Astrocyte (in vitro differentiated cells and primary cell): ENCODE measurements at regions not wholly inside any gene's neighbourhood (a gene's known extent, or its start where the extent isn't known, plus 50 kb on each side); places are given as distances from the start of the nearest gene placed in this dataset.

ENCODE experiments used
- EZH2 ChIP-seq: IDR thresholded peaks from 2 replicates; pipeline ENCODE4 v1.6.1; 2012; ENCODE audit warnings: mild to moderate bottlenecking, low read length, inconsistent platforms; ENCODE audit not compliant: insufficient read depth
- TF ChIP-seq, protein P1 (sequence below): IDR thresholded peaks from 2 replicates; pipeline ENCODE4 v1.5.1; 2011; ENCODE audit warnings: low read depth, mild to moderate bottlenecking, inconsistent platforms, low read length, moderate library complexity; ENCODE audit not compliant: insufficient read depth

DNA sequence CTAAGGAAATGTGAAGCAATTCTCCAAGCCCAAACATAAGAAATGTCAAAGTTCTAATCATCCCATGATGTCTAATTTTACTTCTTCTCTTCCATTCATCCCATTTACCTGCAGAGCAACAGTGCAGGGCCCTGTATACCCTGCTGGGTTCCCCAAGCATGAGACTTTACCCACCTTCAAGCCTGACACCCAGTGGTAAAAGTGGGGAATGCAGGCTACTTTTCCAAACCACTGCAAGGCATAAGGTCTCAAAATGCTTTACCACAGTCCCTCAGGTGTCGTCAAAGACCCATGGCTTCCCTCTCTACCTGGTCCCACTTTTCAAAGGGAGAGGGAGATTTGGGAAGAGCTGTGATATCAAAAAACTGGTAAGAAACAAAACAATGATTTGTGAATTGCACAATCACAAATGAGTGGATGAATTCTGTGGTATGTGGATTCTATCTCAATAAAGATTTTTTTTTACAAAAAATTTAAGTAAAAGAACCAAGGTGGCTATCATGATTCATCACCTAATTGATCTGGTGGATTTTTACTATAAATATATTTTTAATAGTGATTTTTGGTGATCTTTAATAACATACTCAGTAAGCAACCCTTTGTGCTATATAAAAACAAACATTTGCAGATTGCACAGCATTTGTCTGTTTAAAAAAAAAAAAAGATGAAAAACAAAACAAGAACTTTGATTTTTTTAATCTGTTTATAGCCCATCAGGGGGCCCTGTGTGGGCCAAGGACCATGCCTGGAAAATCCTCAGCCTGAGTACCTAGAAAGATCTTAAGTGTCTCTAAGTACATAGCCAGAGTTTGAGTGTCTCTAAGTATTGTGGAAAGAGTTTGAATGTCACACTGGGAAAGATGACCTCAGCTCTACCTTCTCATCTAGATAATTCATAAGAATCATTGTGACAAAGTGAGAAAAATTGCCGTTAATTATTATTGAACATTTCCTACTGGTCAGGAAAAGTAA is 73.1 kb upstream of the GJB5 start:
- no peak for TF ChIP-seq EZH2
- TF ChIP-seq, protein P1, sequence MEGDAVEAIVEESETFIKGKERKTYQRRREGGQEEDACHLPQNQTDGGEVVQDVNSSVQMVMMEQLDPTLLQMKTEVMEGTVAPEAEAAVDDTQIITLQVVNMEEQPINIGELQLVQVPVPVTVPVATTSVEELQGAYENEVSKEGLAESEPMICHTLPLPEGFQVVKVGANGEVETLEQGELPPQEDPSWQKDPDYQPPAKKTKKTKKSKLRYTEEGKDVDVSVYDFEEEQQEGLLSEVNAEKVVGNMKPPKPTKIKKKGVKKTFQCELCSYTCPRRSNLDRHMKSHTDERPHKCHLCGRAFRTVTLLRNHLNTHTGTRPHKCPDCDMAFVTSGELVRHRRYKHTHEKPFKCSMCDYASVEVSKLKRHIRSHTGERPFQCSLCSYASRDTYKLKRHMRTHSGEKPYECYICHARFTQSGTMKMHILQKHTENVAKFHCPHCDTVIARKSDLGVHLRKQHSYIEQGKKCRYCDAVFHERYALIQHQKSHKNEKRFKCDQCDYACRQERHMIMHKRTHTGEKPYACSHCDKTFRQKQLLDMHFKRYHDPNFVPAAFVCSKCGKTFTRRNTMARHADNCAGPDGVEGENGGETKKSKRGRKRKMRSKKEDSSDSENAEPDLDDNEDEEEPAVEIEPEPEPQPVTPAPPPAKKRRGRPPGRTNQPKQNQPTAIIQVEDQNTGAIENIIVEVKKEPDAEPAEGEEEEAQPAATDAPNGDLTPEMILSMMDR: peak; percentile 67
